ENCODE measurements at regions not wholly inside any gene's neighbourhood (a gene's known extent, or its start where the extent isn't known, plus 50 kb on each side); places are given as distances from the start of the nearest gene placed in this dataset.

- no peak overlapping the region for H3K27ac Mint-ChIP-seq
- CTCF ChIA-PET, result no interaction called here
- no peaks in the 10 kb centered on the region for H3K27me3 Mint-ChIP-seq (ENCODE audit: low read depth)
- no peaks in the 10 kb centered on the region for H3K36me3 Mint-ChIP-seq
- no peak for DNase-seq (ENCODE audit: low spot score)
- H3K4me3 Mint-ChIP-seq, result no peak overlapping the region
- no peak for TF ChIP-seq RELA (CRISPR knock-in tag; IDR thresholded peaks at IDR 0.05; ENCODE audit: borderline replicate concordance)
- TF ChIP-seq AFF4 (CRISPR knock-in tag; IDR thresholded peaks at IDR 0.05; ENCODE audit: borderline replicate concordance), result no peak
- ATAC-seq, result no peak
- POLR2A ChIA-PET, result no interaction called here
- no peaks in the 10 kb centered on the region for H3K4me1 Mint-ChIP-seq
- H3K9me3 Mint-ChIP-seq, result no peaks in the 10 kb centered on the region
Measured at GRCh38 chr2:194907569-194907968, 749.5 kb upstream of the SLC39A10 start.

- Mint-ChIP-seq H3K27me3 (ENCODE audit: low read depth) (no peaks in the 10 kb centered on the region), H3K4me1 (no peaks in the 10 kb centered on the region), H3K36me3 (no peaks in the 10 kb centered on the region), H3K9me3 (no peaks in the 10 kb centered on the region), H3K4me3 (no peak overlapping the region), H3K27ac (no peak overlapping the region)
- ATAC-seq (no peak), DNase-seq (ENCODE audit: low spot score) (no peak)
- ChIA-PET CTCF (no interaction called here), POLR2A (no interaction called here)
- TF ChIP-seq AFF4 (CRISPR knock-in tag; IDR thresholded peaks at IDR 0.05; ENCODE audit: borderline replicate concordance) (no peak), NR2C2 (CRISPR knock-in tag; IDR thresholded peaks at IDR 0.05) (no peak), ZBTB21 (CRISPR knock-in tag; IDR thresholded peaks at IDR 0.05; ENCODE audit: borderline replicate concordance) (no peak), ZNF219 (CRISPR knock-in tag; IDR thresholded peaks at IDR 0.05; ENCODE audit: borderline replicate concordance) (no peak), SP1 (CRISPR knock-in tag; conservative IDR thresholded peaks at IDR 0.05) (no peak), ZNF396 (CRISPR knock-in tag; IDR thresholded peaks at IDR 0.05; ENCODE audit: borderline replicate concordance) (no peak), HMGXB4 (CRISPR knock-in tag; IDR thresholded peaks at IDR 0.05) (no peak), SMAD3 (CRISPR knock-in tag; IDR thresholded peaks at IDR 0.05; ENCODE audit: borderline replicate concordance) (no peak), USF1 (CRISPR knock-in tag; IDR thresholded peaks at IDR 0.05) (no peak), ARID4B (CRISPR knock-in tag; IDR thresholded peaks at IDR 0.05; ENCODE audit: borderline replicate concordance) (no peak), NR3C1 (CRISPR knock-in tag; conservative IDR thresholded peaks at IDR 0.05; ENCODE audit: low read depth) (no peak), ESRRA (CRISPR knock-in tag; IDR thresholded peaks at IDR 0.05; ENCODE audit: borderline replicate concordance) (no peak), ZNF121 (CRISPR knock-in tag; IDR thresholded peaks at IDR 0.05) (no peak), RELA (CRISPR knock-in tag; IDR thresholded peaks at IDR 0.05; ENCODE audit: borderline replicate concordance) (no peak), MXD4 (CRISPR knock-in tag; IDR thresholded peaks at IDR 0.05; ENCODE audit: borderline replicate concordance) (no peak), TP53 (CRISPR knock-in tag; IDR thresholded peaks at IDR 0.05) (no peak), FOXP4 (CRISPR knock-in tag; IDR thresholded peaks at IDR 0.05) (no peak)
Measured at GRCh38 chr2:194896871-194897270, 760.2 kb upstream of the SLC39A10 start.

All from WTC11 (cell line).